ENCODE measurements at regions not wholly inside any gene's neighbourhood (a gene's known extent, or its start where the extent isn't known, plus 50 kb on each side); places are given as distances from the start of the nearest gene placed in this dataset.

DNA sequence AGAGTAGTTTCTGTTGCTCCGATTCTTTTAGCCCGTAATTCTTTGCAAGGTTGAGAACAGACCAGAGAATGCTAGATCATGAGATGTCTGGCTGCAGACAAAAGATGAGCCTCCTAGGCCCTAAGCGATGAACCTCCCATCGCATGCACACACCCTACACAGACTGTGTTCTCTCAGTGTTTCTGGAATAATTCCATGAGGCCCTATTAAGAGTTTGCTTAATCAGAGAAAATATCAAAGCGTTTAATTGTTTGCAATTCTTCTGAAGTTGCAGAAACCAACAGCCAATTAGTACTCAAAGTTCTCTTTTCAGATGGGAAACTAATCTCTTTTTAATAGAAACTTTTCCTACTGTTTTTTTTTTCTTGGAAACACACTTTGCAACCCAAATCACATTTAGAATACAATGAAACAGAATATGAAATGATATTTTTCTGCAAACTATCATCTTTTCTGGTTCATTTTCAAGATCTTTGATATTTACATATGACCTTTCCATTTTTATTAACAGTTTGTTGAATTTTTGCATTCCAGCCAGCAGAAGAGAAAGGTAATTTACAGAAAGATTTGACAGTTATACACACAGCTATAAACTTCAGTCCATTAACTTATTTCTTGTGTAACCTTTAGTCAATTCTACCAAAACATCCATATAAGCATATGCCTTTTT, 1525.6 kb downstream of the ARAP2 start:
- TF ChIP-seq, protein P1, sequence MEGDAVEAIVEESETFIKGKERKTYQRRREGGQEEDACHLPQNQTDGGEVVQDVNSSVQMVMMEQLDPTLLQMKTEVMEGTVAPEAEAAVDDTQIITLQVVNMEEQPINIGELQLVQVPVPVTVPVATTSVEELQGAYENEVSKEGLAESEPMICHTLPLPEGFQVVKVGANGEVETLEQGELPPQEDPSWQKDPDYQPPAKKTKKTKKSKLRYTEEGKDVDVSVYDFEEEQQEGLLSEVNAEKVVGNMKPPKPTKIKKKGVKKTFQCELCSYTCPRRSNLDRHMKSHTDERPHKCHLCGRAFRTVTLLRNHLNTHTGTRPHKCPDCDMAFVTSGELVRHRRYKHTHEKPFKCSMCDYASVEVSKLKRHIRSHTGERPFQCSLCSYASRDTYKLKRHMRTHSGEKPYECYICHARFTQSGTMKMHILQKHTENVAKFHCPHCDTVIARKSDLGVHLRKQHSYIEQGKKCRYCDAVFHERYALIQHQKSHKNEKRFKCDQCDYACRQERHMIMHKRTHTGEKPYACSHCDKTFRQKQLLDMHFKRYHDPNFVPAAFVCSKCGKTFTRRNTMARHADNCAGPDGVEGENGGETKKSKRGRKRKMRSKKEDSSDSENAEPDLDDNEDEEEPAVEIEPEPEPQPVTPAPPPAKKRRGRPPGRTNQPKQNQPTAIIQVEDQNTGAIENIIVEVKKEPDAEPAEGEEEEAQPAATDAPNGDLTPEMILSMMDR (conservative IDR thresholded peaks at IDR 0.05; ENCODE audit: low read length), result no peak
- TF ChIP-seq EZH2phosphoT487 (IDR thresholded peaks at IDR 0.05; ENCODE audit: borderline replicate concordance, low read depth, low read length), result no peak
